ENCODE measurements at regions not wholly inside any gene's neighbourhood (a gene's known extent, or its start where the extent isn't known, plus 50 kb on each side); places are given as distances from the start of the nearest gene placed in this dataset.

GRCh38 chr3:35187908-35188307, 451.4 kb upstream of the ARPP21 start:
- no peak for TF ChIP-seq POLR2A (IDR thresholded peaks at IDR 0.05)
- no peak for TF ChIP-seq CTCF (IDR thresholded peaks at IDR 0.05)

Data from tibial nerve (tissue), 3 donors.